ENCODE measurements at regions not wholly inside any gene's neighbourhood (a gene's known extent, or its start where the extent isn't known, plus 50 kb on each side); places are given as distances from the start of the nearest gene placed in this dataset.

- no peaks in the 10 kb centered on the region for H3K9me3 ChIP-seq (replicated peaks; ENCODE audit: control insufficient read depth, insufficient read depth, low read length)
- no peak for DNase-seq (ENCODE audit: low read depth, low spot score)
- no peaks in the 10 kb centered on the region for H3K27me3 ChIP-seq (ENCODE audit: control insufficient read depth in 2 of 2, insufficient read depth in 2 of 2, low read length in 2 of 2)
- H4K20me1 ChIP-seq (replicated peaks; ENCODE audit: control insufficient read depth, extremely low read depth, insufficient read depth, low read length), result no peaks in the 10 kb centered on the region
- H3K36me3 ChIP-seq (ENCODE audit: control insufficient read depth in 2 of 2, extremely low read depth in 1 of 2, insufficient read depth in 2 of 2, low read length in 2 of 2), result no peaks in the 10 kb centered on the region
- peaks cover 3% of the 10 kb centered on the region for H3K4me1 ChIP-seq (ENCODE audit: control insufficient read depth, extremely low read depth, insufficient read depth, low read length)
- FAIRE-seq, result no peak
- BruUV-seq (replicated peaks), result no TSS peak
- ChIA-PET CTCF (interaction anchor here (1.4 kb wide), 1 partner anchor 12 kb away, joined by 3 read pairs; no protein-coding TSS in a partner anchor), POLR2A (no interaction called here)
- no peak overlapping the region for H3K4me2 ChIP-seq (ENCODE audit: insufficient read depth, low read length)
- dilution Hi-C loops (cut with MboI; ENCODE audit: extremely low pct_ligation_motif_present, low sequenced_read_pairs), result no loop called here
- no peak overlapping the region for H3K9ac ChIP-seq (replicated peaks; ENCODE audit: extremely low read depth, insufficient read depth, low read length)
- no peak overlapping the region for H3K4me3 ChIP-seq (replicated peaks in 1 of 3; ENCODE audit: insufficient read depth in 1 of 3, low read depth in 1 of 3, low read length in 3 of 3)
- H3K9me1 ChIP-seq (replicated peaks; ENCODE audit: control insufficient read depth, extremely low read depth, insufficient read depth, low read length), result no peaks in the 10 kb centered on the region
- no peaks in the 10 kb centered on the region for H3K79me2 ChIP-seq (ENCODE audit: control insufficient read depth, insufficient read depth, low read length)
- no peak overlapping the region for H2AFZ ChIP-seq (ENCODE audit: low read depth, low read length)
- intact Hi-C loops (cut with micrococcal nuclease), result no loop called here
- TF ChIP-seq POLR2AphosphoS5 (IDR thresholded peaks at IDR 0.05; ENCODE audit: insufficient read depth, low read depth, low read length) (no peak), MYC (IDR thresholded peaks at IDR 0.05; ENCODE audit: low read depth, low read length) (no peak), FOS (IDR thresholded peaks at IDR 0.05; ENCODE audit: borderline replicate concordance, insufficient read depth, low read length) (no peak), POLR2A (IDR thresholded peaks at IDR 0.05; ENCODE audit: low read depth, low read length) (no peak), JUN (IDR thresholded peaks at IDR 0.05; ENCODE audit: borderline replicate concordance, insufficient read depth, insufficient read length, low read depth) (no peak), MAX (IDR thresholded peaks at IDR 0.05; ENCODE audit: insufficient read depth, insufficient read length) (no peak), EZH2 (IDR thresholded peaks at IDR 0.05; ENCODE audit: borderline replicate concordance, low read depth, low read length, severe bottlenecking) (no peak), GATA2 (IDR thresholded peaks at IDR 0.05; ENCODE audit: insufficient read depth, insufficient read length, low read depth, low read length) (no peak), CTCF (IDR thresholded peaks at IDR 0.05; ENCODE audit: extremely low read depth in 1 of 2, insufficient read depth in 1 of 2, low read depth in 1 of 2, low read length in 2 of 2) (no peak)
- H3K27ac ChIP-seq (ENCODE audit: insufficient read depth, low read depth, low read length), result no peak overlapping the region
Measured at GRCh38 chr13:76597868-76598267, 288.3 kb downstream of the KCTD12 start.

Data from endothelial cell of umbilical vein (primary cell).